ENCODE measurements at regions not wholly inside any gene's neighbourhood (a gene's known extent, or its start where the extent isn't known, plus 50 kb on each side); places are given as distances from the start of the nearest gene placed in this dataset.

- no peak for FAIRE-seq
- WGBS, 2 donors: 78 to 81% methylated on average over 2 of the region's 2 CpGs
- H3K9me3 ChIP-seq: no peaks in the 10 kb centered on the region
- H3K36me3 ChIP-seq: no peaks in the 10 kb centered on the region
- DNase-seq: no peak
- H3K4me1 ChIP-seq: no peaks in the 10 kb centered on the region
- no peak for ATAC-seq
- TF ChIP-seq CTCF (IDR thresholded peaks at IDR 0.05): no peak
- H3K27me3 ChIP-seq: no peaks in the 10 kb centered on the region
- H3K4me3 ChIP-seq: no peak overlapping the region
- no peak overlapping the region for H3K27ac ChIP-seq
- intact Hi-C loops (cut with DNase I): no loop called here
Measured at GRCh38 chr14:87264272-87264785, 728.7 kb downstream of the GALC start.

GRCh38 chr14:87261621-87262020 lies 731.4 kb downstream of the GALC start:
- H3K9me3 ChIP-seq: no peaks in the 10 kb centered on the region
- no peak overlapping the region for H3K4me3 ChIP-seq
- 93 to 99% methylated on average over 2 of the region's 2 CpGs for WGBS, 2 donors
- no peaks in the 10 kb centered on the region for H3K4me1 ChIP-seq
- intact Hi-C loops (cut with DNase I): no loop called here
- DNase-seq (no peak), FAIRE-seq (no peak), ATAC-seq (no peak)
- no peaks in the 10 kb centered on the region for H3K36me3 ChIP-seq
- no peaks in the 10 kb centered on the region for H3K27me3 ChIP-seq
- no peak overlapping the region for H3K27ac ChIP-seq
- TF ChIP-seq CTCF (IDR thresholded peaks at IDR 0.05): no peak

- DNase-seq (no peak), ATAC-seq (no peak), FAIRE-seq (no peak)
- Histone ChIP-seq H3K27ac (no peak overlapping the region), H3K36me3 (no peaks in the 10 kb centered on the region), H3K4me1 (no peaks in the 10 kb centered on the region), H3K9me3 (no peaks in the 10 kb centered on the region), H3K4me3 (no peak overlapping the region), H3K27me3 (no peaks in the 10 kb centered on the region)
- 59 to 66% methylated on average over 3 of the region's 3 CpGs for WGBS, 2 donors
- TF ChIP-seq CTCF (IDR thresholded peaks at IDR 0.05): no peak
- intact Hi-C loops (cut with DNase I): no loop called here
Measured at GRCh38 chr14:87260460-87260859, 732.5 kb downstream of the GALC start.

GRCh38 chr14:87257421-87257820 lies 735.6 kb downstream of the GALC start:
- intact Hi-C loops (cut with DNase I): no loop called here
- H3K27ac ChIP-seq: no peak overlapping the region
- FAIRE-seq: no peak
- no peaks in the 10 kb centered on the region for H3K36me3 ChIP-seq
- TF ChIP-seq CTCF (IDR thresholded peaks at IDR 0.05): no peak
- ATAC-seq: no peak
- H3K4me3 ChIP-seq: no peak overlapping the region
- no peak for DNase-seq
- no peaks in the 10 kb centered on the region for H3K9me3 ChIP-seq
- 59 to 75% methylated on average over 1 of the region's 1 CpG for WGBS, 2 donors
- H3K27me3 ChIP-seq: no peaks in the 10 kb centered on the region
- H3K4me1 ChIP-seq: no peaks in the 10 kb centered on the region

GRCh38 chr14:87255058-87255457 lies 737.9 kb downstream of the GALC start:
- intact Hi-C loops (cut with DNase I): no loop called here
- Histone ChIP-seq H3K27me3 (no peaks in the 10 kb centered on the region), H3K27ac (no peak overlapping the region), H3K9me3 (no peaks in the 10 kb centered on the region), H3K4me1 (no peaks in the 10 kb centered on the region), H3K4me3 (no peak overlapping the region), H3K36me3 (no peaks in the 10 kb centered on the region)
- ATAC-seq (no peak), FAIRE-seq (no peak), DNase-seq (no peak)
- no peak for TF ChIP-seq CTCF (IDR thresholded peaks at IDR 0.05)
- WGBS, 2 donors: 91 to 93% methylated on average over 2 of the region's 2 CpGs
